ENCODE measurements at regions not wholly inside any gene's neighbourhood (a gene's known extent, or its start where the extent isn't known, plus 50 kb on each side); places are given as distances from the start of the nearest gene placed in this dataset.
A peak's percentile ranks its signal among the peaks of the same experiment; 100 is the strongest.

- TF ChIP-seq RREB1 (CRISPR knock-in tag; IDR thresholded peaks at IDR 0.05) (peak; percentile 57; the same call in 1 of the 2 replicates), ZNF324 (CRISPR knock-in tag; IDR thresholded peaks at IDR 0.05) (no peak), RB1 (IDR thresholded peaks at IDR 0.05; ENCODE audit: low read depth) (peak; percentile 28; the same call in 1 of the 2 replicates), ZHX1 (conservative IDR thresholded peaks at IDR 0.05; ENCODE audit: low read length) (no peak), MITF (IDR thresholded peaks at IDR 0.05) (peak; percentile 96), CREM (IDR thresholded peaks at IDR 0.05; ENCODE audit: low read depth) (peak; percentile 54; the same call in 1 of the 2 replicates), ARID2 (IDR thresholded peaks at IDR 0.05) (no peak), CCNT2 (IDR thresholded peaks at IDR 0.05; ENCODE audit: borderline replicate concordance, extremely low read depth, insufficient read length, low read depth, low read length) (peak; percentile 83), ZNF583 (CRISPR knock-in tag; IDR thresholded peaks at IDR 0.05) (peak; percentile 84; the same call in 1 of the 2 replicates), DACH1 (IDR thresholded peaks at IDR 0.05; ENCODE audit: partially characterized antibody) (peak; percentile 83), HNRNPH1 (optimal IDR thresholded peaks at IDR 0.05; ENCODE audit: low read depth, low read length) (no peak), TAF9B (IDR thresholded peaks at IDR 0.05; ENCODE audit: partially characterized antibody) (peak; percentile 24), SMARCB1 (IDR thresholded peaks at IDR 0.05; ENCODE audit: insufficient read length, low read depth) (peak; percentile 42), ZNF311 (CRISPR knock-in tag; IDR thresholded peaks at IDR 0.05) (peak; percentile 48; the same call in 1 of the 2 replicates), RNF219 (CRISPR knock-in tag; IDR thresholded peaks at IDR 0.05) (no peak), TBP (optimal IDR thresholded peaks at IDR 0.05; ENCODE audit: low read depth, low read length) (peak; percentile 51)
Observed at GRCh38 chr1:182257369-182258063, 134.1 kb downstream of the GLUL start (continued).

Data from K562 (cell line).